IMR-90 (cell line): ENCODE measurements at regions not wholly inside any gene's neighbourhood (a gene's known extent, or its start where the extent isn't known, plus 50 kb on each side); places are given as distances from the start of the nearest gene placed in this dataset.

ENCODE experiments used
- ATAC-seq: fragments of 200-7000 bp; cut with Tn5 transposase; 2 replicates; pipeline ENCODE4 v1.9.1; 2020; ENCODE audit warnings: low read depth, mild to moderate bottlenecking, moderate library complexity
- BruUV-seq: library from RNA; stranded (reverse); fragments of 400-500 nt; replicated peaks from 2 replicates; lab custom pipeline; 2021; lab: Mats Ljungman, UMichigan
- CTCF ChIA-PET: fragments of 300-600 bp; formaldehyde crosslinking; extraction: SDS; loops from one replicate; lab custom pipeline; 2021; ENCODE audit warnings: antibody characterized with exemption; lab: Yijun Ruan, JAX
- POLR2A ChIA-PET: fragments of 300-600 bp; sonication (Branson Sonifier 250); formaldehyde crosslinking; loops from one replicate; lab custom pipeline; 2022; ENCODE audit warnings: antibody characterized with exemption; ENCODE audit not compliant: unreplicated experiment; lab: Charles Lee
- DNase-seq: peaks from one replicate; pipeline ENCODE4 v3.0.0; 2013
- H2AFZ ChIP-seq: replicated peaks from 2 replicates; pipeline ENCODE3; 2013; ENCODE audit warnings: low read length, mild to moderate bottlenecking; ENCODE audit not compliant: poor library complexity
- H2AK5ac ChIP-seq: 2 replicates; pipeline ENCODE4 v1.6.1; 2013; ENCODE audit warnings: low read depth, low read length, inconsistent platforms
- H2AK9ac ChIP-seq: replicated peaks from 2 replicates; pipeline ENCODE3; 2013; ENCODE audit warnings: mild to moderate bottlenecking, low read depth, low read length, moderate library complexity; ENCODE audit not compliant: poor library complexity
- H2BK120ac ChIP-seq: 2 replicates; pipeline ENCODE4 v1.6.1; 2013; ENCODE audit warnings: low read depth, low read length, inconsistent platforms
- H2BK15ac ChIP-seq: 3 replicates; pipeline ENCODE4 v1.6.1; 2013; ENCODE audit warnings: low read depth, low read length, inconsistent platforms
- H2BK20ac ChIP-seq: 2 replicates; pipeline ENCODE4 v1.6.1; 2013; ENCODE audit warnings: low read depth, mild to moderate bottlenecking, inconsistent platforms, low read length, moderate library complexity
- H2BK5ac ChIP-seq: 2 replicates; pipeline ENCODE4 v1.6.1; 2013; ENCODE audit warnings: mild to moderate bottlenecking, low read depth, low read length, inconsistent platforms; ENCODE audit not compliant: poor library complexity, severe bottlenecking
- H3K14ac ChIP-seq: replicated peaks from 2 replicates; pipeline ENCODE4 v1.6.1; 2013; ENCODE audit warnings: low read depth, low read length, inconsistent platforms
- H3K18ac ChIP-seq: 2 replicates; pipeline ENCODE4 v1.6.1; 2013; ENCODE audit warnings: low read depth, low read length, control low read depth
- H3K23ac ChIP-seq: 2 replicates; pipeline ENCODE4 v1.6.1; 2013; ENCODE audit warnings: low read depth, low read length, inconsistent platforms
- H3K27ac ChIP-seq: 2 replicates; pipeline ENCODE4 v1.5.1; 2013; ENCODE audit warnings: mild to moderate bottlenecking, control low read depth, low read length; ENCODE audit not compliant: insufficient read depth
- H3K27me3 ChIP-seq: 2 replicates; pipeline ENCODE4 v1.6.1; 2013; ENCODE audit warnings: low read length; ENCODE audit not compliant: control insufficient read depth, insufficient read depth
- H3K36me3 ChIP-seq: 2 replicates; pipeline ENCODE4 v1.6.1; 2013; ENCODE audit warnings: low read length, mixed read lengths; ENCODE audit not compliant: control insufficient read depth, insufficient read depth
- H3K4ac ChIP-seq: 2 replicates; pipeline ENCODE4 v1.6.1; 2013; ENCODE audit warnings: low read depth, low read length, inconsistent platforms
- H3K4me1 ChIP-seq: 2 replicates; pipeline ENCODE4 v1.6.1; 2013; ENCODE audit warnings: low read length, mixed read lengths; ENCODE audit not compliant: control insufficient read depth, insufficient read depth
- H3K4me2 ChIP-seq: 2 replicates; pipeline ENCODE4 v1.6.1; 2013; ENCODE audit warnings: low read depth, mild to moderate bottlenecking, control low read depth, low read length, moderate library complexity
- H3K4me3 ChIP-seq: 2 replicates; pipeline ENCODE4 v1.5.1; 2013; ENCODE audit warnings: low read depth, mild to moderate bottlenecking, control low read depth, low read length, moderate library complexity; ENCODE audit not compliant: insufficient read depth
- H3K56ac ChIP-seq: 2 replicates; pipeline ENCODE4 v1.6.1; 2013; ENCODE audit warnings: low read length, inconsistent platforms; ENCODE audit not compliant: insufficient read depth; ENCODE audit errors: extremely low read depth
- H3K79me1 ChIP-seq, 2 experiments: 2 replicates each; pipeline ENCODE4 v1.6.1; 2013; ENCODE audit warnings: low read length in 2 of 2, inconsistent platforms in 1 of 2, low read depth in 1 of 2
- H3K9ac ChIP-seq: 2 replicates; pipeline ENCODE4 v1.6.1; 2013; ENCODE audit warnings: low read depth, low read length, control low read depth
- H3K9me1 ChIP-seq: 2 replicates; pipeline ENCODE4 v1.6.1; 2013; ENCODE audit warnings: low read length, inconsistent platforms; ENCODE audit not compliant: insufficient read depth
- H3K9me3 ChIP-seq: 2 replicates; pipeline ENCODE4 v1.6.1; 2013; ENCODE audit warnings: low read length; ENCODE audit not compliant: control insufficient read depth, insufficient read depth
- H4K20me1 ChIP-seq: 2 replicates; pipeline ENCODE4 v1.6.1; 2013; ENCODE audit warnings: low read length, inconsistent platforms; ENCODE audit not compliant: insufficient read depth
- H4K5ac ChIP-seq: 2 replicates; pipeline ENCODE4 v1.6.1; 2013; ENCODE audit warnings: mild to moderate bottlenecking, low read depth, low read length, control low read depth
- H4K8ac ChIP-seq, 2 experiments: 2 replicates each; pipeline ENCODE4 v1.6.1; 2013; ENCODE audit warnings: low read depth in 2 of 2, low read length in 2 of 2, control low read depth in 1 of 2, inconsistent platforms in 1 of 2
- H4K91ac ChIP-seq: 2 replicates; pipeline ENCODE4 v1.6.1; 2013; ENCODE audit warnings: low read depth, low read length, inconsistent platforms; ENCODE audit not compliant: insufficient read depth
- BHLHE40 ChIP-seq: fragments of 150-350 bp; IDR thresholded peaks from 2 replicates; pipeline ENCODE4 v1.6.1; 2016; ENCODE audit warnings: mild to moderate bottlenecking, low read depth, low read length
- CEBPB ChIP-seq: IDR thresholded peaks from 2 replicates; pipeline ENCODE4 v1.6.1; 2012; ENCODE audit warnings: low read depth, low read length, improper control_type of control experiment
- CHD1 ChIP-seq: IDR thresholded peaks from 2 replicates; pipeline ENCODE4 v1.6.1; 2012; ENCODE audit warnings: low read depth, low read length, improper control_type of control experiment
- CTCF ChIP-seq: conservative IDR thresholded peaks from 2 replicates; pipeline ENCODE4 v1.5.1; 2012; ENCODE audit warnings: mild to moderate bottlenecking, low read depth, low read length, improper control_type of control experiment
- ELK1 ChIP-seq: fragments of 150-350 bp; IDR thresholded peaks from 2 replicates; pipeline ENCODE4 v1.6.1; 2016; ENCODE audit warnings: low read depth, mild to moderate bottlenecking, low read length, moderate library complexity, borderline replicate concordance
- FOS ChIP-seq: fragments of 150-350 bp; IDR thresholded peaks from 2 replicates; pipeline ENCODE4 v1.6.1; 2016; ENCODE audit warnings: low read depth, low read length
- MAFK ChIP-seq: IDR thresholded peaks from 2 replicates; pipeline ENCODE4 v1.6.1; 2012; ENCODE audit warnings: low read depth, low read length, improper control_type of control experiment
- MAZ ChIP-seq: IDR thresholded peaks from 2 replicates; pipeline ENCODE4 v1.6.1; 2012; ENCODE audit warnings: low read depth, mild to moderate bottlenecking, low read length, improper control_type of control experiment, moderate library complexity, borderline replicate concordance
- MXI1 ChIP-seq: IDR thresholded peaks from 2 replicates; pipeline ENCODE4 v1.6.1; 2012; ENCODE audit warnings: low read depth, mild to moderate bottlenecking, low read length, moderate library complexity, borderline replicate concordance
- NFE2L2 ChIP-seq: fragments of 150-350 bp; IDR thresholded peaks from 2 replicates; pipeline ENCODE4 v1.6.1; 2016; ENCODE audit warnings: low read depth, mild to moderate bottlenecking, low read length
- POLR2A ChIP-seq: IDR thresholded peaks from 2 replicates; pipeline ENCODE4 v1.6.1; 2012; ENCODE audit warnings: mild to moderate bottlenecking, low read depth, low read length
- RAD21 ChIP-seq: IDR thresholded peaks from 2 replicates; pipeline ENCODE4 v1.6.1; 2012; ENCODE audit warnings: low read length, improper control_type of control experiment
- RCOR1 ChIP-seq: IDR thresholded peaks from 2 replicates; pipeline ENCODE4 v1.6.1; 2012; ENCODE audit warnings: mild to moderate bottlenecking, low read length, improper control_type of control experiment; ENCODE audit not compliant: insufficient replicate concordance
- RFX5 ChIP-seq: IDR thresholded peaks from 2 replicates; pipeline ENCODE4 v1.8.0; 2012; ENCODE audit warnings: low read depth, mild to moderate bottlenecking, low read length, moderate library complexity
- SMC3 ChIP-seq: fragments of 150-350 bp; IDR thresholded peaks from 2 replicates; pipeline ENCODE4 v1.6.1; 2016; ENCODE audit warnings: low read depth, mild to moderate bottlenecking, antibody characterized with exemption, low read length, moderate library complexity
- USF2 ChIP-seq: fragments of 150-350 bp; IDR thresholded peaks from 2 replicates; pipeline ENCODE4 v1.6.1; 2017; ENCODE audit warnings: mild to moderate bottlenecking, antibody characterized with exemption, low read length, low read depth
- WGBS, 2 experiments: methylation state at CpG; one replicate each; pipeline versions ENCODE4 v1.1.5 to v1.1.7; 2013; ENCODE audit warnings: missing lambda C conversion rate in 2 of 2; ENCODE audit not compliant: insufficient read length in 1 of 2; ENCODE audit errors: extremely low coverage in 2 of 2; 5-methylcytosine and 5-hydroxymethylcytosine counted together
- dilution Hi-C: fragments of 300-500 bp; cut with HindIII; formaldehyde crosslinking; loops from one replicate; pipeline ENCODE4 v1.14.3; 2018; ENCODE audit warnings: low sequenced_read_pairs; ENCODE audit not compliant: unreplicated experiment
- in situ Hi-C: fragments of 300-500 bp; cut with MboI; formaldehyde crosslinking; loops from 3 replicates; pipeline ENCODE4 v1.14.3; 2019; ENCODE audit warnings: low sequenced_read_pairs, inconsistent platforms, mixed read lengths
- intact Hi-C: fragments of 100-400 bp; cut with micrococcal nuclease; formaldehyde crosslinking; loops from 2 replicates; pipeline ENCODE4 v1.10.0; 2022

- H2BK120ac ChIP-seq, result no peak overlapping the region
- no peak overlapping the region for H3K14ac ChIP-seq
- no peak overlapping the region for H3K27ac ChIP-seq
- H3K9me3 ChIP-seq, result no peaks in the 10 kb centered on the region
- H4K5ac ChIP-seq, result no peak overlapping the region
- H3K4me1 ChIP-seq, result no peaks in the 10 kb centered on the region
- no peak overlapping the region for H4K8ac ChIP-seq
- H3K56ac ChIP-seq, result no peak overlapping the region
- in situ Hi-C loops, result no loop called here
- no CpG with 5 or more reads among the region's 1 CpG for WGBS, 2 experiments
- H3K23ac ChIP-seq, result no peak overlapping the region
- TF ChIP-seq CHD1 (no peak), BHLHE40 (no peak), NFE2L2 (no peak), RAD21 (no peak), RFX5 (no peak), ELK1 (no peak), CEBPB (no peak), MXI1 (no peak), FOS (no peak), POLR2A (no peak), USF2 (no peak), CTCF (no peak), SMC3 (no peak), MAFK (no peak), MAZ (no peak), RCOR1 (no peak)
- H3K18ac ChIP-seq, result no peak overlapping the region
- no peak overlapping the region for H3K4me3 ChIP-seq
- no peak overlapping the region for H4K91ac ChIP-seq
- DNase-seq, result no peak
- H2BK20ac ChIP-seq, result no peak overlapping the region
- ChIA-PET CTCF (no interaction called here), POLR2A (no interaction called here)
- no peak overlapping the region for H3K4me2 ChIP-seq
- H3K36me3 ChIP-seq, result no peaks in the 10 kb centered on the region
- no peak for ATAC-seq
- BruUV-seq, result no TSS peak
- intact Hi-C loops, result no loop called here
- H3K79me1 ChIP-seq, result no peaks in the 10 kb centered on the region
- H3K9me1 ChIP-seq, result no peaks in the 10 kb centered on the region
- H2AK9ac ChIP-seq, result no peak overlapping the region
- H3K4ac ChIP-seq, result no peak overlapping the region
- no peaks in the 10 kb centered on the region for H3K27me3 ChIP-seq
- dilution Hi-C loops, result no loop called here
- H4K20me1 ChIP-seq, result no peaks in the 10 kb centered on the region
- H2BK15ac ChIP-seq, result no peak overlapping the region
- no peak overlapping the region for H2AK5ac ChIP-seq
- no peak overlapping the region for H2BK5ac ChIP-seq
- H3K9ac ChIP-seq, result no peak overlapping the region
- H2AFZ ChIP-seq, result no peak overlapping the region
Measured at GRCh38 chr3:144107923-144108322, 136.3 kb downstream of the DIPK2A start.
